Endothelial cell of umbilical vein (primary cell): ENCODE measurements at regions not wholly inside any gene's neighbourhood (a gene's known extent, or its start where the extent isn't known, plus 50 kb on each side); places are given as distances from the start of the nearest gene placed in this dataset.
"Not testable (repeated sequence)": the region's sequence is repeated elsewhere in the genome, so short reads cannot be mapped to it uniquely, and the experiment has no call there.

Source experiments
- EZH2 ChIP-seq: IDR thresholded peaks from 2 replicates; pipeline ENCODE4 v1.6.1; 2012; ENCODE audit warnings: borderline replicate concordance, low read depth, mild to moderate bottlenecking, moderate library complexity, low read length, inconsistent platforms; ENCODE audit not compliant: severe bottlenecking
- GATA2 ChIP-seq: IDR thresholded peaks from 2 replicates; pipeline ENCODE4 v1.7.0; 2011; ENCODE audit warnings: low read depth, mild to moderate bottlenecking, moderate library complexity, mixed read lengths, low read length; ENCODE audit not compliant: insufficient read length, insufficient read depth
- POLR2A ChIP-seq: IDR thresholded peaks from 2 replicates; pipeline ENCODE4 v1.6.1; 2012; ENCODE audit warnings: low read depth, mild to moderate bottlenecking, control low read depth, low read length
- POLR2AphosphoS5 ChIP-seq: IDR thresholded peaks from 2 replicates; pipeline ENCODE4 v1.6.1; 2012; ENCODE audit warnings: low read depth, mild to moderate bottlenecking, control low read depth, low read length, moderate library complexity; ENCODE audit not compliant: insufficient read depth
- TF ChIP-seq, protein P1 (sequence below), 2 donors: IDR thresholded peaks; 1 replicate in 1 of 2; 2 replicates in 1 of 2; pipeline ENCODE4 v1.5.1; 2011; ENCODE audit warnings: low read length in 2 of 2, mild to moderate bottlenecking in 2 of 2, moderate library complexity in 2 of 2, control low read depth in 1 of 2, inconsistent platforms in 1 of 2, low read depth in 1 of 2; ENCODE audit not compliant: insufficient read depth in 1 of 2; ENCODE audit errors: extremely low read depth in 1 of 2

DNA sequence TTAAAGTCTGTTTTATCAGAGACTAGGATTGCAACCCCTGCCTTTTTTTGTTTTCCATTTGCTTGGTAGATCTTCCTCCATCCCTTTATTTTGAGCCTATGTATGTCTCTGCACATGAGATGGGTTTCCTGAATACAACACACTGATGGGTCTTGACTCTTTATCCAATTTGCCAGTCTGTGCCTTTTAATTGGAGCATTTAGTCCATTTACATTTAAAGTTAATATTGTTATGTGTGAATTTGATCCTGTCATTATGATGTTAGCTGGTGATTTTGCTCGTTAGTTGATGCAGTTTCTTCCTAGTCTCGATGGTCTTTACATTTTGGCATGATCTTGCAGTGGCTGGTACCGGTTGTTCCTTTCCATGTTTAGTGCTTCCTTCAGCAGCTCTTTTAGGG lies 129.1 kb downstream of the FAR1 start:
- TF ChIP-seq, protein P1, sequence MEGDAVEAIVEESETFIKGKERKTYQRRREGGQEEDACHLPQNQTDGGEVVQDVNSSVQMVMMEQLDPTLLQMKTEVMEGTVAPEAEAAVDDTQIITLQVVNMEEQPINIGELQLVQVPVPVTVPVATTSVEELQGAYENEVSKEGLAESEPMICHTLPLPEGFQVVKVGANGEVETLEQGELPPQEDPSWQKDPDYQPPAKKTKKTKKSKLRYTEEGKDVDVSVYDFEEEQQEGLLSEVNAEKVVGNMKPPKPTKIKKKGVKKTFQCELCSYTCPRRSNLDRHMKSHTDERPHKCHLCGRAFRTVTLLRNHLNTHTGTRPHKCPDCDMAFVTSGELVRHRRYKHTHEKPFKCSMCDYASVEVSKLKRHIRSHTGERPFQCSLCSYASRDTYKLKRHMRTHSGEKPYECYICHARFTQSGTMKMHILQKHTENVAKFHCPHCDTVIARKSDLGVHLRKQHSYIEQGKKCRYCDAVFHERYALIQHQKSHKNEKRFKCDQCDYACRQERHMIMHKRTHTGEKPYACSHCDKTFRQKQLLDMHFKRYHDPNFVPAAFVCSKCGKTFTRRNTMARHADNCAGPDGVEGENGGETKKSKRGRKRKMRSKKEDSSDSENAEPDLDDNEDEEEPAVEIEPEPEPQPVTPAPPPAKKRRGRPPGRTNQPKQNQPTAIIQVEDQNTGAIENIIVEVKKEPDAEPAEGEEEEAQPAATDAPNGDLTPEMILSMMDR (IDR thresholded peaks at IDR 0.05; ENCODE audit: extremely low read depth in 1 of 2, insufficient read depth in 1 of 2, low read depth in 1 of 2, low read length in 2 of 2) = not testable (repeated sequence)
- TF ChIP-seq POLR2A, POLR2AphosphoS5, EZH2, GATA2: not testable (repeated sequence)
